H9 (cell line): ENCODE measurements at regions not wholly inside any gene's neighbourhood (a gene's known extent, or its start where the extent isn't known, plus 50 kb on each side); places are given as distances from the start of the nearest gene placed in this dataset.

ENCODE experiments used
- DNase-seq: peaks from one replicate; pipeline ENCODE4 v3.0.0-alpha.2; 2017
- H2AFZ ChIP-seq: one replicate; pipeline ENCODE4 v1.6.1; 2013; ENCODE audit warnings: mild to moderate bottlenecking, low read length, control low read depth, moderate library complexity
- H2AK5ac ChIP-seq: 2 replicates; pipeline ENCODE4 v1.6.1; 2013; ENCODE audit warnings: low read length, control low read depth, mixed read lengths; ENCODE audit not compliant: insufficient read length
- H2BK120ac ChIP-seq: one replicate; pipeline ENCODE4 v1.6.1; 2013; ENCODE audit warnings: low read depth, mild to moderate bottlenecking, low read length, control low read depth, inconsistent platforms; ENCODE audit not compliant: poor library complexity, severe bottlenecking
- H2BK12ac ChIP-seq: 2 replicates; pipeline ENCODE4 v1.6.1; 2013; ENCODE audit warnings: low read length, control low read depth, mixed read lengths, low read depth; ENCODE audit not compliant: insufficient read length
- H2BK15ac ChIP-seq: 2 replicates; pipeline ENCODE4 v1.6.1; 2013; ENCODE audit warnings: low read depth, low read length, control low read depth
- H2BK20ac ChIP-seq: one replicate; pipeline ENCODE4 v1.6.1; 2013; ENCODE audit warnings: low read depth, mild to moderate bottlenecking, low read length, control low read depth, inconsistent platforms; ENCODE audit not compliant: poor library complexity, severe bottlenecking
- H2BK5ac ChIP-seq: 2 replicates; pipeline ENCODE4 v1.6.1; 2013; ENCODE audit warnings: low read length, control low read depth, mixed read lengths; ENCODE audit not compliant: insufficient read length
- H3K14ac ChIP-seq: 2 replicates; pipeline ENCODE4 v1.6.1; 2013; ENCODE audit warnings: low read length, control low read depth; ENCODE audit not compliant: insufficient read depth
- H3K18ac ChIP-seq: 2 replicates; pipeline ENCODE4 v1.6.1; 2013; ENCODE audit warnings: low read depth, mild to moderate bottlenecking, mixed read lengths, low read length, control low read depth; ENCODE audit not compliant: insufficient read length
- H3K23ac ChIP-seq: 2 replicates; pipeline ENCODE4 v1.6.1; 2013; ENCODE audit warnings: low read length, control low read depth, mixed read lengths, low read depth; ENCODE audit not compliant: insufficient read length
- H3K23me2 ChIP-seq: 2 replicates; pipeline ENCODE4 v1.6.1; 2013; ENCODE audit warnings: low read depth, mild to moderate bottlenecking, mixed read lengths, low read length, control low read depth; ENCODE audit not compliant: insufficient read length, poor library complexity, severe bottlenecking
- H3K27ac ChIP-seq: 2 replicates; pipeline ENCODE4 v1.5.1; 2013; ENCODE audit warnings: low read length, control low read depth, mixed read lengths, low read depth; ENCODE audit not compliant: insufficient read length
- H3K27me3 ChIP-seq: 2 replicates; pipeline ENCODE4 v1.6.1; 2013; ENCODE audit warnings: low read length, control low read depth, inconsistent platforms; ENCODE audit not compliant: insufficient read depth
- H3K4ac ChIP-seq: 2 replicates; pipeline ENCODE4 v1.6.1; 2013; ENCODE audit warnings: low read depth, mild to moderate bottlenecking, control low read depth, inconsistent platforms, low read length, moderate library complexity
- H3K4me1 ChIP-seq: 2 replicates; pipeline ENCODE4 v1.6.1; 2013; ENCODE audit warnings: low read length, control low read depth, inconsistent platforms; ENCODE audit not compliant: insufficient read depth
- H3K4me2 ChIP-seq: 2 replicates; pipeline ENCODE4 v1.6.1; 2013; ENCODE audit warnings: low read length, control low read depth, mixed read lengths; ENCODE audit not compliant: insufficient read length, insufficient read depth
- H3K56ac ChIP-seq: 2 replicates; pipeline ENCODE4 v1.6.1; 2013; ENCODE audit warnings: low read depth, mild to moderate bottlenecking, mixed read lengths, low read length, control low read depth; ENCODE audit not compliant: insufficient read length
- H3K79me1 ChIP-seq: 2 replicates; pipeline ENCODE4 v1.6.1; 2013; ENCODE audit warnings: low read depth, mild to moderate bottlenecking, moderate library complexity, low read length, control low read depth, inconsistent platforms; ENCODE audit not compliant: insufficient read depth, poor library complexity, severe bottlenecking
- H3K79me2 ChIP-seq: 2 replicates; pipeline ENCODE4 v1.6.1; 2013; ENCODE audit warnings: low read length, control low read depth, inconsistent platforms; ENCODE audit not compliant: insufficient read depth
- H3K9ac ChIP-seq: 2 replicates; pipeline ENCODE4 v1.6.1; 2013; ENCODE audit warnings: low read length, control low read depth, mixed read lengths; ENCODE audit not compliant: insufficient read length; ENCODE audit errors: extremely low read depth
- H3K9me3 ChIP-seq: one replicate; pipeline ENCODE4 v1.6.1; 2013; ENCODE audit warnings: low read depth, low read length, inconsistent platforms; ENCODE audit not compliant: control insufficient read depth
- H3T11ph ChIP-seq: one replicate; pipeline ENCODE4 v1.6.1; 2013; ENCODE audit warnings: mild to moderate bottlenecking, low read length, control low read depth, inconsistent platforms
- H4K20me1 ChIP-seq: one replicate; pipeline ENCODE4 v1.6.1; 2013; ENCODE audit not compliant: control insufficient read depth, insufficient read length, insufficient read depth
- H4K5ac ChIP-seq: 2 replicates; pipeline ENCODE4 v1.6.1; 2013; ENCODE audit warnings: low read depth, mild to moderate bottlenecking, mixed read lengths, low read length, control low read depth; ENCODE audit not compliant: insufficient read length
- H4K8ac ChIP-seq: replicated peaks from 2 replicates; pipeline ENCODE4 v1.6.1; 2013; ENCODE audit warnings: low read length, control low read depth, mixed read lengths, low read depth; ENCODE audit not compliant: insufficient read length
- H4K91ac ChIP-seq: 2 replicates; pipeline ENCODE4 v1.6.1; 2013; ENCODE audit warnings: low read depth, mild to moderate bottlenecking, moderate library complexity, mixed read lengths, low read length, control low read depth; ENCODE audit not compliant: insufficient read length
- H3K27ac Mint-ChIP-seq, 3 experiments: 2 replicates in 2 of 3; 3 replicates in 1 of 3; pipeline ENCODE4 v1.8.0; 2020 to 2021; ENCODE audit warnings: mixed read lengths in 3 of 3, mild to moderate bottlenecking in 1 of 3, moderate library complexity in 1 of 3
- H3K27me3 Mint-ChIP-seq: 2 replicates; pipeline ENCODE4 v1.8.0; 2021; ENCODE audit warnings: low read depth, mild to moderate bottlenecking, moderate library complexity, mixed read lengths
- H3K36me3 Mint-ChIP-seq, 3 experiments: 2 replicates in 2 of 3; 3 replicates in 1 of 3; pipeline ENCODE4 v1.8.0; 2020 to 2021; ENCODE audit warnings: low read depth in 3 of 3, mixed read lengths in 3 of 3; ENCODE audit not compliant: insufficient read depth in 1 of 3
- H3K4me1 Mint-ChIP-seq, 2 experiments: 2 replicates each; pipeline ENCODE4 v1.8.0; 2020; ENCODE audit warnings: mixed read lengths in 2 of 2
- H3K4me3 Mint-ChIP-seq, 2 experiments: 2 replicates in 1 of 2; 3 replicates in 1 of 2; pipeline ENCODE4 v1.8.0; 2020 to 2021; ENCODE audit warnings: mild to moderate bottlenecking in 2 of 2, mixed read lengths in 2 of 2, moderate library complexity in 1 of 2
- H3K9me3 Mint-ChIP-seq, 2 experiments: 2 replicates in 1 of 2; 3 replicates in 1 of 2; pipeline ENCODE4 v1.8.0; 2020; ENCODE audit warnings: mild to moderate bottlenecking in 2 of 2, mixed read lengths in 2 of 2, moderate library complexity in 1 of 2
- CTCF ChIP-seq: fragments of 200-600 bp; sonication (generic); conservative IDR thresholded peaks from 3 replicates; pipeline ENCODE4 v1.8.0; 2021; ENCODE audit warnings: antibody characterized with exemption, mild to moderate bottlenecking
- WGBS: extraction: QIAGEN DNeasy Blood & Tissue Kit; methylation state at CpG from one replicate; pipeline ENCODE4 v1.1.7; 2013; ENCODE audit warnings: missing lambda C conversion rate, low lambda C conversion rate, mixed read lengths; ENCODE audit not compliant: insufficient read length; ENCODE audit errors: extremely low coverage; 5-methylcytosine and 5-hydroxymethylcytosine counted together

GRCh38 chr20:11305406-11305805 lies 612.3 kb upstream of the BTBD3 start:
- Histone ChIP-seq H3K27me3 (no peaks in the 10 kb centered on the region), H3K79me1 (no peaks in the 10 kb centered on the region), H3K9me3 (peaks cover 7% of the 10 kb centered on the region), H3K23me2 (no peaks in the 10 kb centered on the region), H2BK20ac (no peak overlapping the region), H3K4me1 (peaks cover 4% of the 10 kb centered on the region; the same call in 1 of the 2 replicates), H2BK120ac (no peak overlapping the region), H3T11ph (no peak overlapping the region), H3K79me2 (no peaks in the 10 kb centered on the region), H2BK15ac (no peak overlapping the region), H3K23ac (no peak overlapping the region), H4K5ac (no peak overlapping the region), H4K8ac (no peak overlapping the region), H3K4ac (no peak overlapping the region), H3K9ac (no peak overlapping the region), H4K91ac (no peak overlapping the region), H2BK12ac (no peak overlapping the region), H3K18ac (no peak overlapping the region), H4K20me1 (no peaks in the 10 kb centered on the region), H2AK5ac (no peak overlapping the region), H2BK5ac (no peak overlapping the region), H3K14ac (no peak overlapping the region), H3K56ac (no peak overlapping the region), H2AFZ (no peak overlapping the region), H3K4me2 (no peak overlapping the region), H3K27ac (no peak overlapping the region)
- TF ChIP-seq CTCF = no peak
- Mint-ChIP-seq H3K27ac (peak overlapping the region in 1 of 3 experiments; percentile 30; a peak in 1 of 7 replicates), H3K36me3 (peaks cover 6 to 20% (median 14%) of the 10 kb centered on the region in 3 experiments; a peak in 6 of 7 replicates), H3K4me1 (peaks cover 16 to 19% of the 10 kb centered on the region in 2 experiments), H3K27me3 (no peaks in the 10 kb centered on the region), H3K4me3 (no peak overlapping the region), H3K9me3 (peaks cover 8 to 9% of the 10 kb centered on the region in 2 experiments; a peak in 4 of 5 replicates)
- peak; percentile 35 for DNase-seq
- WGBS = no CpG with 5 or more reads among the region's 2 CpGs
